Transverse colon (tissue), 4 donors: ENCODE measurements at regions not wholly inside any gene's neighbourhood (a gene's known extent, or its start where the extent isn't known, plus 50 kb on each side); places are given as distances from the start of the nearest gene placed in this dataset.

Experiments used
- CTCF ChIP-seq, 5 experiments: fragments of 200-600 bp in 3 of 5; fragments of 450-650 bp in 2 of 5; sonication (generic) in 3 of 5; IDR thresholded peaks; 1 replicate in 2 of 5; 2 replicates in 3 of 5; pipeline ENCODE4 v1.5.1; 2016 to 2017; ENCODE audit warnings: antibody characterized with exemption in 5 of 5, inconsistent platforms in 3 of 5, mild to moderate bottlenecking in 2 of 5, moderate library complexity in 1 of 5
- EP300 ChIP-seq: sonication (generic); formaldehyde crosslinking; IDR thresholded peaks from one replicate; pipeline ENCODE4 v1.6.1; 2017; ENCODE audit warnings: antibody characterized with exemption, low read depth
- POLR2AphosphoS5 ChIP-seq, 3 donors: sonication (generic); formaldehyde crosslinking; IDR thresholded peaks; one replicate each; pipeline ENCODE4 v1.6.1; 2016; ENCODE audit warnings: antibody characterized with exemption in 3 of 3

DNA sequence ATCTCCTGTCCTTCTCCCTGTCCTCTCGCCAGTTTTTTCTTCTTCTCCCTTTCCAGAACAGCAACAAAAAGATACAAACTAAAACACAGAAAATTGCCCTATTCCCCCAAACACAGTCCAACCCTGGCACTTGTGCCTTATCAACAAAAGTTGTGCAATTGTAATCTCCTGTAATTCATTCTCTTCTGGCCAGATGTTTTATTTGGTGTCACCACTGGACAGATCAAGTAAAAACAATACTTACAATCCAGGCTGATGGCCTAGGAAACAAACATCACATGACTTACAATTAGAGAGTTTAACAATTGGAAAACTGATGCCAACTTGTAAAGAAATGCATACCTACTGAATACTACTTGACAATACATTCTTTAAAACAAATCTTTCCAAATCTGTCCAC is 231.6 kb downstream of the ETV1 start:
- no peak for TF ChIP-seq CTCF (IDR thresholded peaks at IDR 0.05)
- TF ChIP-seq POLR2AphosphoS5 (IDR thresholded peaks at IDR 0.05) = no peak
- no peak for TF ChIP-seq EP300
